HL-60 (cell line): ENCODE measurements at regions not wholly inside any gene's neighbourhood (a gene's known extent, or its start where the extent isn't known, plus 50 kb on each side); places are given as distances from the start of the nearest gene placed in this dataset.

Experiments used
- DNase-seq, 2 experiments: peaks; one replicate each; pipeline ENCODE4 v3.0.0-alpha.2; 2010 to 2020; ENCODE audit warnings: low read depth in 1 of 2, low spot score in 1 of 2
- H3K27ac ChIP-seq: fragments of 250-450 bp; sonication (Bioruptor Pico); replicated peaks from 2 replicates; pipeline ENCODE4 v1.5.1; 2020; ENCODE audit warnings: mild to moderate bottlenecking, moderate library complexity
- H3K27me3 ChIP-seq: fragments of 250-450 bp; sonication (Bioruptor Pico); 2 replicates; pipeline ENCODE4 v1.5.1; 2021; ENCODE audit warnings: mild to moderate bottlenecking, moderate library complexity; ENCODE audit not compliant: insufficient read depth, poor library complexity, severe bottlenecking
- H3K4me3 ChIP-seq: replicated peaks from 2 replicates; pipeline ENCODE4 v1.5.1; 2011; ENCODE audit warnings: mild to moderate bottlenecking, control low read depth, low read length; ENCODE audit not compliant: insufficient read depth
- GABPA ChIP-seq: IDR thresholded peaks from 2 replicates; pipeline ENCODE4 v1.6.1; 2012; ENCODE audit warnings: low read depth
- POLR2AphosphoS5 ChIP-seq: IDR thresholded peaks from 2 replicates; pipeline ENCODE4 v1.6.1; 2012; ENCODE audit warnings: low read depth
- SPI1 ChIP-seq: IDR thresholded peaks from 2 replicates; pipeline ENCODE4 v1.6.1; 2012; ENCODE audit warnings: low read depth, mild to moderate bottlenecking, borderline replicate concordance
- TF ChIP-seq, protein P1 (sequence below): IDR thresholded peaks from 2 replicates; pipeline ENCODE4 v1.6.1; 2012; ENCODE audit warnings: low read depth; ENCODE audit not compliant: insufficient replicate concordance
- TF ChIP-seq, protein P2 (sequence below): IDR thresholded peaks from one replicate; pipeline ENCODE4 v1.5.1; 2011; ENCODE audit warnings: low read length, control low read depth, inconsistent platforms; ENCODE audit not compliant: insufficient read depth

DNA sequence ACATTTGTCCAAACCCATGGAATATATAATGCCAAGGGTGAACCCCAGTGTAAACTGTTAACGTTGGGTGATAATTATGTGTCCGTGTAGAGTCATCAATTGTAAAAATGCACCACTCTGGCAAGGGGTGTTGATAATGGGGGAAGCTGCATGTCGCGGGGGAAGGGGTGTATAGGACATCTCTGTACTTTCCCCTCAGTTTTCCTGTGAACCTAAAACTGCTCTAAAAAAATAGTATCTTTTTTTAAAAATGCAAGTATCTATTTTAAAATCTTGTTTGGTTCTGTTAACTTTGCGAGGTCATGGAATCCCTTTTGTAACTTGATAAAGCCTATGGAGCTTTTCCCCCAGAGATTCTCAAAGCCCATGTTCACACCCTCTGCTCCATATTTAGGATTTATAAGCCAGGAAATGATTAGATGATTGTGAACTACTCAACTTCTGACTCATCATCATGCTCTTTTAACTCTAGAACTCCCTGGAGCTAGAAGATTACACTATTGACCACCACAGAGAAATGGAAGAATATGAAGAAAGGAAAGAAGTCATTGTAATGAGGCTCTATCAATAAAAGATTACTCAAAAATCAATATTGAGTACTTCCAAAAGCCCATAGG, 56.1 kb upstream of the C3orf49 start:
- H3K27me3 ChIP-seq, result no peaks in the 10 kb centered on the region
- no peak overlapping the region for H3K4me3 ChIP-seq
- no peak overlapping the region for H3K27ac ChIP-seq
- TF ChIP-seq, protein P1, sequence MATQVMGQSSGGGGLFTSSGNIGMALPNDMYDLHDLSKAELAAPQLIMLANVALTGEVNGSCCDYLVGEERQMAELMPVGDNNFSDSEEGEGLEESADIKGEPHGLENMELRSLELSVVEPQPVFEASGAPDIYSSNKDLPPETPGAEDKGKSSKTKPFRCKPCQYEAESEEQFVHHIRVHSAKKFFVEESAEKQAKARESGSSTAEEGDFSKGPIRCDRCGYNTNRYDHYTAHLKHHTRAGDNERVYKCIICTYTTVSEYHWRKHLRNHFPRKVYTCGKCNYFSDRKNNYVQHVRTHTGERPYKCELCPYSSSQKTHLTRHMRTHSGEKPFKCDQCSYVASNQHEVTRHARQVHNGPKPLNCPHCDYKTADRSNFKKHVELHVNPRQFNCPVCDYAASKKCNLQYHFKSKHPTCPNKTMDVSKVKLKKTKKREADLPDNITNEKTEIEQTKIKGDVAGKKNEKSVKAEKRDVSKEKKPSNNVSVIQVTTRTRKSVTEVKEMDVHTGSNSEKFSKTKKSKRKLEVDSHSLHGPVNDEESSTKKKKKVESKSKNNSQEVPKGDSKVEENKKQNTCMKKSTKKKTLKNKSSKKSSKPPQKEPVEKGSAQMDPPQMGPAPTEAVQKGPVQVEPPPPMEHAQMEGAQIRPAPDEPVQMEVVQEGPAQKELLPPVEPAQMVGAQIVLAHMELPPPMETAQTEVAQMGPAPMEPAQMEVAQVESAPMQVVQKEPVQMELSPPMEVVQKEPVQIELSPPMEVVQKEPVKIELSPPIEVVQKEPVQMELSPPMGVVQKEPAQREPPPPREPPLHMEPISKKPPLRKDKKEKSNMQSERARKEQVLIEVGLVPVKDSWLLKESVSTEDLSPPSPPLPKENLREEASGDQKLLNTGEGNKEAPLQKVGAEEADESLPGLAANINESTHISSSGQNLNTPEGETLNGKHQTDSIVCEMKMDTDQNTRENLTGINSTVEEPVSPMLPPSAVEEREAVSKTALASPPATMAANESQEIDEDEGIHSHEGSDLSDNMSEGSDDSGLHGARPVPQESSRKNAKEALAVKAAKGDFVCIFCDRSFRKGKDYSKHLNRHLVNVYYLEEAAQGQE, result no peak
- TF ChIP-seq GABPA (no peak), POLR2AphosphoS5 (no peak), SPI1 (no peak)
- TF ChIP-seq, protein P2, sequence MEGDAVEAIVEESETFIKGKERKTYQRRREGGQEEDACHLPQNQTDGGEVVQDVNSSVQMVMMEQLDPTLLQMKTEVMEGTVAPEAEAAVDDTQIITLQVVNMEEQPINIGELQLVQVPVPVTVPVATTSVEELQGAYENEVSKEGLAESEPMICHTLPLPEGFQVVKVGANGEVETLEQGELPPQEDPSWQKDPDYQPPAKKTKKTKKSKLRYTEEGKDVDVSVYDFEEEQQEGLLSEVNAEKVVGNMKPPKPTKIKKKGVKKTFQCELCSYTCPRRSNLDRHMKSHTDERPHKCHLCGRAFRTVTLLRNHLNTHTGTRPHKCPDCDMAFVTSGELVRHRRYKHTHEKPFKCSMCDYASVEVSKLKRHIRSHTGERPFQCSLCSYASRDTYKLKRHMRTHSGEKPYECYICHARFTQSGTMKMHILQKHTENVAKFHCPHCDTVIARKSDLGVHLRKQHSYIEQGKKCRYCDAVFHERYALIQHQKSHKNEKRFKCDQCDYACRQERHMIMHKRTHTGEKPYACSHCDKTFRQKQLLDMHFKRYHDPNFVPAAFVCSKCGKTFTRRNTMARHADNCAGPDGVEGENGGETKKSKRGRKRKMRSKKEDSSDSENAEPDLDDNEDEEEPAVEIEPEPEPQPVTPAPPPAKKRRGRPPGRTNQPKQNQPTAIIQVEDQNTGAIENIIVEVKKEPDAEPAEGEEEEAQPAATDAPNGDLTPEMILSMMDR, result no peak
- no peak for DNase-seq

DNA sequence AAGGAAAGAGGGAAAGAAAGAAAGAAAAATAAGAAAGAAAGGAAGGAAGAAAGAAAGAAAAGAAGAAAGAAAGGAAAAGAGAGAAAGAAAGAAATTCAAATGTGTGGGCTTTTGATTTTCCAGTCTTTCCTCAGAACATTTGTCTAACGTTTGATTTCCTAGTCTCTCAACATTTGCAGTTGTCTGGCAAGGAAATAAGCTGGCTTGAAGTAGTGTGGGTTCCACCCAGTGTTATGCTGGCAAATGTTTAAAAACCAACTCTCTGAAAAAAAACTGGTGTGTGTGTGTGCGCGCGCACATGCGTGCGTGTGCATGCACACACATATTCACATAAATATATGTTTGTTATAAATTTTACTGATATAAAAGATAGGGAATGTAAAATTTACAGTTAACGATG, 54.6 kb upstream of the C3orf49 start:
- DNase-seq, result no peak
- H3K4me3 ChIP-seq, result no peak overlapping the region
- H3K27ac ChIP-seq, result no peak overlapping the region
- no peaks in the 10 kb centered on the region for H3K27me3 ChIP-seq
- TF ChIP-seq SPI1, result no peak
- no peak for TF ChIP-seq POLR2AphosphoS5
- TF ChIP-seq, protein P1, result no peak

DNA sequence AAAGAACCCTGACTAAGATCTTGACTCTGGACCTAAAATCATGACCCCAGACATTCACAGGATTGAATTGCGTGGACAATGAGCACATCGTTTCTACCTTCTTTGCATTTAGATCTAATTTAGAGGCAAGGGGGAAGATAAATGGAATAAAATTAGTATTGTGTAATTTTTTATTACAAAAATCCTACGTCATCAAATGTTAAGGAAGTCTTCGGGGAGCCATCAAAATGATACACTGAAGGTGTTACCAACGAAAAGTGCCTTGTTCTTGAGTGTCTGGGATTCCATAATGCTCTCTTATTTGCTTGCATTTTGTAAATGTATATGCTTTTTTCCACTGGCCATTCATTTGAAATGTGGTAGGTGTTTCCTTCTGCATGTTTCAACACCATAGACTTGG, 52.8 kb upstream of the C3orf49 start:
- Histone ChIP-seq H3K4me3 (no peak overlapping the region), H3K27me3 (no peaks in the 10 kb centered on the region), H3K27ac (no peak overlapping the region)
- no peak for TF ChIP-seq SPI1
- no peak for TF ChIP-seq GABPA
- TF ChIP-seq, protein P1, result no peak
- no peak for TF ChIP-seq POLR2AphosphoS5
- TF ChIP-seq, protein P2, result no peak
- DNase-seq, result no peak
